Gastrocnemius medialis (tissue), 4 donors: ENCODE measurements at regions not wholly inside any gene's neighbourhood (a gene's known extent, or its start where the extent isn't known, plus 50 kb on each side); places are given as distances from the start of the nearest gene placed in this dataset.

Source experiments
- POLR2A ChIP-seq, 2 donors: fragments of 450-650 bp; IDR thresholded peaks; one replicate each; pipeline ENCODE4 v1.6.1; 2017; ENCODE audit warnings: antibody characterized with exemption in 2 of 2, mild to moderate bottlenecking in 2 of 2, moderate library complexity in 2 of 2
- TF ChIP-seq, protein P1 (sequence below), 5 experiments: fragments of 450-650 bp in 3 of 5; fragments of 200-600 bp in 2 of 5; sonication (generic) in 2 of 5; IDR thresholded peaks in 4 of 5; conservative IDR thresholded peaks in 1 of 5; 1 replicate in 4 of 5; 2 replicates in 1 of 5; pipeline ENCODE4 v1.5.1; 2016 to 2019; ENCODE audit warnings: antibody characterized with exemption in 5 of 5, mild to moderate bottlenecking in 3 of 5, moderate library complexity in 3 of 5

DNA sequence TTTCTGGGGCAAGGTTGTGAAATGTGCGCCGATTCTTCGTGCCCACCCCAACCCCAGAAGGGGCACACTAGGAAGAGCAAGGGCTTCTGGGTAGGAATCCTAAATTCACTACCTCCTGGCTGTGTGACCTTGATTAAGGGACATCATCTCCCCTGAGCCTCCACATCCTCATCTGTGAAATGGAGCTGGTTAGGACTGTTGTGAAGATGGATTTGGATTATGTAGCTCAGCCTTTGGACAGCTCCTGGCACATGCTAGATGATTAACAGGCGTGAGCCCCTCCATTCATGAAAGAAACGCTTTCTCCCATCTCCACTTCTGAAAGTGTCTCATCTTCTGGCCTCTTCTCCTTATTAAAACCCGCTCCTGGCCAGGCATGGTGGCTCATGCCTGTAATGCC is 65.3 kb upstream of the TMEM97 start:
- TF ChIP-seq, protein P1, sequence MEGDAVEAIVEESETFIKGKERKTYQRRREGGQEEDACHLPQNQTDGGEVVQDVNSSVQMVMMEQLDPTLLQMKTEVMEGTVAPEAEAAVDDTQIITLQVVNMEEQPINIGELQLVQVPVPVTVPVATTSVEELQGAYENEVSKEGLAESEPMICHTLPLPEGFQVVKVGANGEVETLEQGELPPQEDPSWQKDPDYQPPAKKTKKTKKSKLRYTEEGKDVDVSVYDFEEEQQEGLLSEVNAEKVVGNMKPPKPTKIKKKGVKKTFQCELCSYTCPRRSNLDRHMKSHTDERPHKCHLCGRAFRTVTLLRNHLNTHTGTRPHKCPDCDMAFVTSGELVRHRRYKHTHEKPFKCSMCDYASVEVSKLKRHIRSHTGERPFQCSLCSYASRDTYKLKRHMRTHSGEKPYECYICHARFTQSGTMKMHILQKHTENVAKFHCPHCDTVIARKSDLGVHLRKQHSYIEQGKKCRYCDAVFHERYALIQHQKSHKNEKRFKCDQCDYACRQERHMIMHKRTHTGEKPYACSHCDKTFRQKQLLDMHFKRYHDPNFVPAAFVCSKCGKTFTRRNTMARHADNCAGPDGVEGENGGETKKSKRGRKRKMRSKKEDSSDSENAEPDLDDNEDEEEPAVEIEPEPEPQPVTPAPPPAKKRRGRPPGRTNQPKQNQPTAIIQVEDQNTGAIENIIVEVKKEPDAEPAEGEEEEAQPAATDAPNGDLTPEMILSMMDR (IDR thresholded peaks at IDR 0.05 in 4 of 5, conservative IDR thresholded peaks at IDR 0.05 in 1 of 5) = no peak
- no peak for TF ChIP-seq POLR2A (IDR thresholded peaks at IDR 0.05)
